AG04450 (cell line): ENCODE measurements at regions not wholly inside any gene's neighbourhood (a gene's known extent, or its start where the extent isn't known, plus 50 kb on each side); places are given as distances from the start of the nearest gene placed in this dataset.

Experiments
- CTCF ChIA-PET: fragments of 300-600, 350-600 bp; formaldehyde crosslinking; extraction: SDS; loops from one replicate; lab custom pipeline; 2022; ENCODE audit warnings: antibody characterized with exemption, inconsistent platforms; lab: Charles Lee
- POLR2A ChIA-PET: fragments of 350-600 bp; formaldehyde crosslinking; extraction: SDS; loops from one replicate; lab custom pipeline; 2021; ENCODE audit warnings: antibody characterized with exemption, inconsistent platforms; lab: Yijun Ruan, JAX
- DNase-seq: peaks from one replicate; pipeline ENCODE4 v3.0.0-alpha.2; 2011; ENCODE audit warnings: low read depth, low spot score
- H3K27ac ChIP-seq: one replicate; pipeline ENCODE4 v1.5.1; 2012; ENCODE audit warnings: low read depth, low read length, control low read depth
- H3K27me3 ChIP-seq: one replicate; pipeline ENCODE4 v1.6.0; 2012; ENCODE audit warnings: low read length; ENCODE audit not compliant: control insufficient read depth, insufficient read depth
- H3K4me3 ChIP-seq: 2 replicates; pipeline ENCODE4 v1.5.1; 2011; ENCODE audit warnings: mild to moderate bottlenecking, low read depth, low read length, control low read depth
- H3K9me3 ChIP-seq: 2 replicates; pipeline ENCODE4 v1.5.1; 2012; ENCODE audit warnings: low read length; ENCODE audit not compliant: control insufficient read depth, insufficient read depth
- CTCF ChIP-seq: IDR thresholded peaks from 2 replicates; pipeline ENCODE4 v1.5.1; 2011; ENCODE audit warnings: low read depth, low read length, control low read depth, inconsistent platforms

DNA sequence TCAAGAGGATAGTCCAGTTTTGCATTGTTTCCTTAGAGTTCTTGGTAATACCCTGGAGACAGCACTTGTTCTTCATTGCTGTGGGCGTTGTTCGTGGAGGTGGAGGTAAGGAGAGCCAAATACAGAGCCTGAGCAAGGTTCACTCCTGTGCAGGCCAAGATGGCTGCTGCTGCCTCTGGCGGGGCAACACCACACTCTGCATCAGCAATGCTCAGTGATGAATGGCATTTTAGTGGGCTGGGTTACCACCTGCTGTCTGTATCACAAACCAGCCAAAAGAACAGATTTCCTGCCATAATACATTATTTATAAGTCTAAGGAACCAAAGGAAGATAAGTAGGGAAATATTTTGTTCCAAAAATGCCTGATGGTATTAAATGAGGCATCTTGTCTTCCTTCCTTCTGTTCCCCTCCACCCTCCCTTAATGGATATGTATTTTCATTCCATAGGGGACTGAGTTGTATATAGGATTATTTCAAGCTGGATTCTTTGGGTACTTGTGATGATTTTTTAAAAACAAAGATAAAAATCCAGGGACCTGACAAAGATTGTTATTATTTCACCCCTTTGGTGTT, 61.6 kb upstream of the LIMCH1 start:
- H3K9me3 ChIP-seq, result no peaks in the 10 kb centered on the region
- no peak for TF ChIP-seq CTCF
- POLR2A ChIA-PET, result no interaction called here
- H3K4me3 ChIP-seq, result no peak overlapping the region
- no peak for DNase-seq
- no peaks in the 10 kb centered on the region for H3K27me3 ChIP-seq
- no peak overlapping the region for H3K27ac ChIP-seq
- CTCF ChIA-PET, result no interaction called here

DNA sequence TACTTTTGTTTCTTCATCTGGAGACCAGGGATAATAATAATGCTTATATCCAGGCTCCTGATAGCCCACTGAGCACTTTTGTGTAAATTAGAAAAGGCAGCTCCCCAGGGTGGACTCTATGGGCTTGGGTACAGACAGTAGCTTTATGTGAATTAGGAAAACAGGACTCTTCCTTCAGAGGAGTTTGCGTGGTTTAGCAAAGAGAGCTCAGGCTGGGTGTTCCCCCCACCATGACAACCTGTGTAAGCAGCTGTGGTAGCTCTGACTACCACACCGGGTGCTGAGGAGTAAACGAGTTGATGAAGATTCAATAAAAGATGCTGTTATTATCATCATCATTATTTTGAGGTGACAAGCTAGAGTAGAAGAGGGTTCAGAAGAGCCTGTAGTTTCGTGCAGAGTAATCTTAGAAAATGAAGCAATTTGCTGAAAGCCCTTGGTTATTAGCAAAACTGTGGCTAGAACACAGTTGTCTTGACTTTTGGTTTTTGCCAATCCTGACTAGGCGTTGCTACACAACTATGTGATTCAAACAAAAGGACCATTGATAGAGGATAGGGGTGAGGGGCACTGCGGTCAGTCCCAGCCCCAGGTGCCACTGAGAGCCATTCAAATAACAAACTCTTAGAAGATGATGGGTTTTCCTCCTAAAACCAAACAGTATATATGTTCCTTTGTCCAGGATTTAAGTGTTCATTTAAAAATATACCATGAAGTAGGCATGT, 60.6 kb upstream of the LIMCH1 start:
- H3K9me3 ChIP-seq, result no peaks in the 10 kb centered on the region
- ChIA-PET CTCF (no interaction called here), POLR2A (no interaction called here)
- no peaks in the 10 kb centered on the region for H3K27me3 ChIP-seq
- no peak for DNase-seq
- no peak overlapping the region for H3K4me3 ChIP-seq
- H3K27ac ChIP-seq, result no peak overlapping the region
- TF ChIP-seq CTCF, result no peak

DNA sequence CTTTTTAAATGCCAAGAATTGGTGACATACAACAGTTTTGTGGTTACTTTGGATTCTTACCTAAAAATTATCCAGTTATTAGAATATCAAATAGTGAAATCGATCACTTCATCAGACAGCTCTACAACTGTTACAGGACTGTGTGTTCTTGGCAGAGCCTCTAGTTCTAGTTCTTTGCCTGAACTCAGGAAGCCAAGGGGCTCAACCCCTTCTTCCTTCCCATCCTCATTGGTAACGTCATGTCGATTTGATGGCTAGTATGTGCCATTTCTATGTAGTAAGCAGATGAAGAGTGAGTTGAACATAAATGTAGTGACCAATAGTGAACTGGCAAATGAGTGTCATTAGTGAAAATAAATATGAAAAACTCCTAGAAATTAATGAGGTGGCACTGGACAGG, 59.4 kb upstream of the LIMCH1 start:
- Histone ChIP-seq H3K27ac (no peak overlapping the region), H3K9me3 (no peaks in the 10 kb centered on the region), H3K4me3 (no peak overlapping the region), H3K27me3 (no peaks in the 10 kb centered on the region)
- CTCF ChIA-PET, result no interaction called here
- POLR2A ChIA-PET, result no interaction called here
- no peak for TF ChIP-seq CTCF
- no peak for DNase-seq

DNA sequence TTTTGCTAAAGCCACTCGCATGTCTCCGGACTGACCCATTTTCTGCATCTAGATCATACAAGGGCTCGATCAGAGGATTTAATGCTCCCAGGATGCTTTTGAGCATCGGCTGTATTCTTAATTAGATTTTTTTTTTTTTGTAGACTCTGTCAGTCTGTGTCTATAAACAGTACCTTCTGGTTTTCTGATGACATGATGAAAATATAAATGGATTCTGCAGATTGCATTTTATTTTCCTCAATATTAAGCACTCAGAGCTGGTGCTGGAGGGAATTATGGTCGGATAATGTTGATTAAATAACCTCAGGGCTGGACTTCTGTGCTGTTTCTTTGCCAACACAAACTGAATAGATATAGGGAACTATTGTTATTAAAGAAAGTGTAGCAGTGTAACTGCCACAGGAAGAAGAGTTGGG, 57.1 kb upstream of the LIMCH1 start:
- H3K9me3 ChIP-seq, result no peaks in the 10 kb centered on the region
- POLR2A ChIA-PET, result no interaction called here
- no peak for TF ChIP-seq CTCF
- DNase-seq, result no peak
- no peak overlapping the region for H3K4me3 ChIP-seq
- H3K27ac ChIP-seq, result no peak overlapping the region
- no peaks in the 10 kb centered on the region for H3K27me3 ChIP-seq
- CTCF ChIA-PET, result no interaction called here

DNA sequence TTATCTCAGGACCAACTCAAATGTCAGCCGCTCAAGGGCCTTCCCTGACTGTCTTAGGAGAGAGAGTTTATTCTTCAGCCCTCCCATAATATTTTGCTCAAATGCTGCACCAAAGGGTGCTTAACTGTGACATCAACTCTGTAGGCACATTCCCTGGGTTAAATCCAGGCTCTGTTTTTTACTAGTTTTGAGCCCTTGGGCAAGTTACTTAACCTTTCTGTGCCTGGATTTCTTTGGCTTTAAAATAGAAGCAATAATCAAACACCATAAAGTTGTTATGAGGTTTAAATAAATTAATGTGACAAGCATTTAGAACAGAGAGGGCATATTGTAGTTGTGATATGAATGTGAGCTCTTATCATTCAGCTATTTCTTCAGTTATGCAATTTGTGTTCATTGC, 54.2 kb upstream of the LIMCH1 start:
- H3K4me3 ChIP-seq, result no peak overlapping the region
- CTCF ChIA-PET, result no interaction called here
- POLR2A ChIA-PET, result no interaction called here
- no peak for TF ChIP-seq CTCF
- no peaks in the 10 kb centered on the region for H3K9me3 ChIP-seq
- no peaks in the 10 kb centered on the region for H3K27me3 ChIP-seq
- no peak for DNase-seq
- H3K27ac ChIP-seq, result no peak overlapping the region
